ENCODE measurements at regions not wholly inside any gene's neighbourhood (a gene's known extent, or its start where the extent isn't known, plus 50 kb on each side); places are given as distances from the start of the nearest gene placed in this dataset.

- H3K9me3 Mint-ChIP-seq = no peaks in the 10 kb centered on the region
- H3K4me1 Mint-ChIP-seq = peaks cover 53% of the 10 kb centered on the region
- H3F3A ChIP-seq (ENCODE audit: low read depth) = peaks cover 3% of the 10 kb centered on the region
- H3K4me3 Mint-ChIP-seq = no peak overlapping the region
- peaks cover 22% of the 10 kb centered on the region for H3K4me1 ChIP-seq
- peak; percentile 25 for DNase-seq (ENCODE audit: low spot score)
- H3K27me3 Mint-ChIP-seq (ENCODE audit: insufficient read depth, low read depth) = no peaks in the 10 kb centered on the region
- H2AFZ ChIP-seq (replicated peaks) = no peak overlapping the region
- H3K4me2 ChIP-seq = no peak overlapping the region
- no peaks in the 10 kb centered on the region for H4K20me1 ChIP-seq (ENCODE audit: low read depth)
- no peaks in the 10 kb centered on the region for H3K9me3 ChIP-seq (ENCODE audit: low read depth)
- no peaks in the 10 kb centered on the region for H3K27me3 ChIP-seq
- H3K27ac ChIP-seq = no peak overlapping the region
- no peaks in the 10 kb centered on the region for H3K36me3 ChIP-seq
- no peak overlapping the region for H3K27ac Mint-ChIP-seq
- H3K4me3 ChIP-seq = no peak overlapping the region
- TF ChIP-seq CTCF (IDR thresholded peaks at IDR 0.05) = no peak
- no peak for TF ChIP-seq EZH2 (IDR thresholded peaks at IDR 0.05)
- no peak for TF ChIP-seq EZH2phosphoT487 (IDR thresholded peaks at IDR 0.05)
- H3K79me2 ChIP-seq (ENCODE audit: low read depth) = no peaks in the 10 kb centered on the region
- no peaks in the 10 kb centered on the region for H3K36me3 Mint-ChIP-seq
- no peak overlapping the region for H3K9ac ChIP-seq
These were observed 330.6 kb upstream of the SKOR2 start for GRCh38 chr18:47582093-47582492.

- peaks cover 21% of the 10 kb centered on the region for H3K4me1 ChIP-seq
- no peak for TF ChIP-seq CTCF (IDR thresholded peaks at IDR 0.05)
- TF ChIP-seq EZH2 (IDR thresholded peaks at IDR 0.05) = no peak
- no peak for TF ChIP-seq EZH2phosphoT487 (IDR thresholded peaks at IDR 0.05)
- peak overlapping the region; percentile 93 for H2AFZ ChIP-seq (replicated peaks)
- peaks cover 29% of the 10 kb centered on the region for H3K4me1 Mint-ChIP-seq
- H3K4me2 ChIP-seq = peak overlapping the region; percentile 31
- H3F3A ChIP-seq (ENCODE audit: low read depth) = peaks cover 6% of the 10 kb centered on the region
- H3K27ac Mint-ChIP-seq = peak overlapping the region; percentile 82
- H3K27me3 Mint-ChIP-seq (ENCODE audit: insufficient read depth, low read depth) = peaks cover 2% of the 10 kb centered on the region
- H3K79me2 ChIP-seq (ENCODE audit: low read depth) = no peaks in the 10 kb centered on the region
- H3K36me3 ChIP-seq = no peaks in the 10 kb centered on the region
- H3K9ac ChIP-seq = no peak overlapping the region
- no peak overlapping the region for H3K4me3 ChIP-seq
- H3K9me3 Mint-ChIP-seq = no peaks in the 10 kb centered on the region
- no peaks in the 10 kb centered on the region for H3K36me3 Mint-ChIP-seq
- DNase-seq (ENCODE audit: low spot score) = peak; percentile 35
- no peak overlapping the region for H3K27ac ChIP-seq
- H3K9me3 ChIP-seq (ENCODE audit: low read depth) = no peaks in the 10 kb centered on the region
- no peaks in the 10 kb centered on the region for H4K20me1 ChIP-seq (ENCODE audit: low read depth)
- no peaks in the 10 kb centered on the region for H3K27me3 ChIP-seq
- no peak overlapping the region for H3K4me3 Mint-ChIP-seq
These were observed 326.1 kb upstream of the SKOR2 start for GRCh38 chr18:47577520-47577919.

GRCh38 chr18:47574966-47575365, 323.5 kb upstream of the SKOR2 start:
- no peaks in the 10 kb centered on the region for H3K9me3 ChIP-seq (ENCODE audit: low read depth)
- Mint-ChIP-seq H3K4me3 (no peak overlapping the region), H3K9me3 (no peaks in the 10 kb centered on the region), H3K27ac (no peak overlapping the region), H3K4me1 (peaks cover 12% of the 10 kb centered on the region), H3K27me3 (ENCODE audit: insufficient read depth, low read depth) (peaks cover 4% of the 10 kb centered on the region), H3K36me3 (no peaks in the 10 kb centered on the region)
- no peaks in the 10 kb centered on the region for H3K36me3 ChIP-seq
- peaks cover 18% of the 10 kb centered on the region for H3K4me1 ChIP-seq
- H3K27ac ChIP-seq = no peak overlapping the region
- no peak overlapping the region for H2AFZ ChIP-seq (replicated peaks)
- peaks cover 6% of the 10 kb centered on the region for H3F3A ChIP-seq (ENCODE audit: low read depth)
- TF ChIP-seq EZH2 (IDR thresholded peaks at IDR 0.05) = no peak
- TF ChIP-seq EZH2phosphoT487 (IDR thresholded peaks at IDR 0.05) = no peak
- TF ChIP-seq CTCF (IDR thresholded peaks at IDR 0.05) = no peak
- H4K20me1 ChIP-seq (ENCODE audit: low read depth) = no peaks in the 10 kb centered on the region
- H3K4me2 ChIP-seq = no peak overlapping the region
- H3K4me3 ChIP-seq = no peak overlapping the region
- H3K27me3 ChIP-seq = no peaks in the 10 kb centered on the region
- no peak overlapping the region for H3K9ac ChIP-seq
- no peak for DNase-seq (ENCODE audit: low spot score)
- no peaks in the 10 kb centered on the region for H3K79me2 ChIP-seq (ENCODE audit: low read depth)
